SK-N-MC (cell line): ENCODE measurements at regions not wholly inside any gene's neighbourhood (a gene's known extent, or its start where the extent isn't known, plus 50 kb on each side); places are given as distances from the start of the nearest gene placed in this dataset.

Source experiments
- DNase-seq: peaks from one replicate; pipeline ENCODE4 v3.0.0-alpha.2; 2011; ENCODE audit warnings: low read depth, low spot score
- H3K27ac ChIP-seq: fragments of 200-600 bp; sonication (generic); 2 replicates; pipeline ENCODE4 v1.5.1; 2016; ENCODE audit warnings: mixed run types
- H3K36me3 ChIP-seq: fragments of 200-600 bp; sonication (generic); 2 replicates; pipeline ENCODE4 v1.6.1; 2017; ENCODE audit warnings: antibody characterized with exemption, low read length, mixed read lengths; ENCODE audit not compliant: insufficient read depth
- H3K4me3 ChIP-seq: fragments of 200-600 bp; sonication (generic); 2 replicates; pipeline ENCODE4 v1.5.1; 2016
- H3K9ac ChIP-seq: fragments of 200-600 bp; sonication (generic); 2 replicates; pipeline ENCODE4 v1.8.0; 2017; ENCODE audit warnings: mixed run types, mixed read lengths; ENCODE audit not compliant: insufficient read length
- H3K9me3 ChIP-seq: fragments of 200-600 bp; sonication (generic); 2 replicates; pipeline ENCODE4 v1.6.1; 2017; ENCODE audit warnings: low read depth, mild to moderate bottlenecking, antibody characterized with exemption, low read length, moderate library complexity, mixed read lengths
- EZH2 ChIP-seq: fragments of 200-600 bp; sonication (generic); IDR thresholded peaks from one replicate; pipeline ENCODE4 v1.6.1; 2017; ENCODE audit warnings: antibody characterized with exemption
- FOXP2 ChIP-seq: optimal IDR thresholded peaks from 2 replicates; pipeline ENCODE3; 2011; ENCODE audit warnings: mild to moderate bottlenecking, moderate library complexity; ENCODE audit not compliant: insufficient read depth; ENCODE audit errors: extremely low read length, control extremely low read depth
- POLR2AphosphoS5 ChIP-seq: IDR thresholded peaks from 2 replicates; pipeline ENCODE4 v1.6.1; 2012; ENCODE audit warnings: mild to moderate bottlenecking, low read depth, low read length, borderline replicate concordance

DNA sequence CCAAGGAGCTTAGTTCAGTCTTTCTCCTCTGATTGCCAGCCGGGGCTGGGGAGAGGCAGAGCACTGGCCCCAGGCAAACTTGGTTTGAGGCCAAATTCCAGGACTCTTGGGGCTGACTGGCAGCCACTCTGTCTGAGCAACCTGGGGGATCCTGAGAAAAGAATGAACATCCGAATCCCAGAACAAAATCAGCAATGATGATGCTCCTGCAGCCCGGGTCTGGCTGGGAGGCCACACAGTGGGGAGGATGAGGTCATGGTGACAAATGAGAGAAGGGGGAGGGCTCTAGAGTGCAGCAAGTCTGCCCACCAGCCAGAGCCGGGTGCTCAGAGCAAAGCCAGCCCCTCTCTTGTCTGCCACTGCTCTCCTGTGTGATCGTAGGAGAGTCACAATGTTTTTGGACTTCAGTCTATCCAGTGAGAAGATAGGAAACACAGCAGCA lies 71.8 kb upstream of the PAX6 start:
- TF ChIP-seq FOXP2 (no peak), EZH2 (no peak), POLR2AphosphoS5 (no peak)
- no peaks in the 10 kb centered on the region for H3K36me3 ChIP-seq
- no peak for DNase-seq
- no peaks in the 10 kb centered on the region for H3K9me3 ChIP-seq
- no peak overlapping the region for H3K27ac ChIP-seq
- H3K4me3 ChIP-seq: no peak overlapping the region
- H3K9ac ChIP-seq: no peak overlapping the region

DNA sequence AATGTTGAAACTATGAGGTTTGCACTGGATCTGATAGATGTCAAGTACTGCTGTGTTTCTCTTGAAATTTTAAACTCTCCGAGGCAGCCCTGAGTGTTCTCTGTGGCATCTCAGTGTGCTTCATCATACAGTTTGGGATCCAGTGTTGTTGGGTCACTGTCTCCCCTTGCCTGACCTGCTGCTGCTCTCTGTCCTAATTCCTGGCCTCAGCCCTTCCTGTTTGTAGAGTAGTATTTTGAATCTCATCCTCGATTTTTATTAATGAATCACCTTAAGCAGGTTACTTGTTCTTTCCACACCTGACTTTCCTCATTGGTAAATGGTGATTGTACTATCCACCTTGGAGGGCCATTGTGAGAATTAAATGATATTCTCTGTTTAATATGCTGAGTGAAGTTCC lies 70.7 kb upstream of the PAX6 start:
- Histone ChIP-seq H3K4me3 (no peak overlapping the region), H3K9me3 (no peaks in the 10 kb centered on the region), H3K36me3 (no peaks in the 10 kb centered on the region), H3K9ac (no peak overlapping the region), H3K27ac (no peak overlapping the region)
- TF ChIP-seq EZH2 (no peak), FOXP2 (no peak), POLR2AphosphoS5 (no peak)
- no peak for DNase-seq

DNA sequence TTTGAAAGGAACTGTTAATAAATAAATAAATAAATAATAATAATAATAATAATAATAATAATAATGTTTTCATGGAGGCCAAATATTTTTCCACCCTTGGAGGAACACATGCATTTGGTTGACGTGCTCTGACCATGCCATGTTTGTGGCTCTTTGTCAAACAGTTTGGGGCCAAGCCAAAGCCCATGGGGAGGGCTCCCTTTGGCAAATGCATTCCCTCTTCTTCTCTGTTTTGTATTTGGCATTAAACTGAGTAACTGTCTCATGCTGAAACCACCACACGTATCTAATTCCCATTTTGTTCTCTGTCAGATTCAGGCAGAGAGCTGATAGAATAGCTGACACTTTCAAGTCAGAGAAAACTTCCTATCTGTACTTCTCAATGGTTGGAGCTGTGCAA lies 68.6 kb upstream of the PAX6 start:
- Histone ChIP-seq H3K27ac (no peak overlapping the region), H3K36me3 (no peaks in the 10 kb centered on the region), H3K9ac (no peak overlapping the region), H3K4me3 (no peak overlapping the region), H3K9me3 (no peaks in the 10 kb centered on the region)
- DNase-seq: no peak
- TF ChIP-seq EZH2: no peak
- no peak for TF ChIP-seq FOXP2
- TF ChIP-seq POLR2AphosphoS5: no peak

DNA sequence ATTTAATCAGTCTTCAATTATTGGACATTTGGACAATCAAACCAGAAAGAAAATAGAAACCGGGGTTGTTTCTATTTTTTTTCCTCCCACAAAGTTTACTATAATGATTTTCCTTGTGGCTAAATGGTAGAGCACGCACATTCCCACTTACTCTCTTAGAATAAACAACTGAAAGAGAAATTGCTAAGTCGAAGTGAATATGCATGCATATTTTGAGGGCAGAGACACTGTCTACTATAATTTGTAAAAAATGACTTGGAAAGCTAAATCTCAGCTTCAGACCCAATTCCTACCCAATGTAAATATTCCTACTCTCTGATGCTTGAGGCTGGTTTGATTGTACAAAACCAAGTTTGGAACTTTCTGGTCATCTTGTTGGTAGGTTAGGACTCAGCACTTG lies 66.7 kb upstream of the PAX6 start:
- H3K36me3 ChIP-seq: no peaks in the 10 kb centered on the region
- H3K9ac ChIP-seq: no peak overlapping the region
- no peak for DNase-seq
- no peak for TF ChIP-seq EZH2
- no peak for TF ChIP-seq FOXP2
- no peak for TF ChIP-seq POLR2AphosphoS5
- no peaks in the 10 kb centered on the region for H3K9me3 ChIP-seq
- no peak overlapping the region for H3K4me3 ChIP-seq
- no peak overlapping the region for H3K27ac ChIP-seq

DNA sequence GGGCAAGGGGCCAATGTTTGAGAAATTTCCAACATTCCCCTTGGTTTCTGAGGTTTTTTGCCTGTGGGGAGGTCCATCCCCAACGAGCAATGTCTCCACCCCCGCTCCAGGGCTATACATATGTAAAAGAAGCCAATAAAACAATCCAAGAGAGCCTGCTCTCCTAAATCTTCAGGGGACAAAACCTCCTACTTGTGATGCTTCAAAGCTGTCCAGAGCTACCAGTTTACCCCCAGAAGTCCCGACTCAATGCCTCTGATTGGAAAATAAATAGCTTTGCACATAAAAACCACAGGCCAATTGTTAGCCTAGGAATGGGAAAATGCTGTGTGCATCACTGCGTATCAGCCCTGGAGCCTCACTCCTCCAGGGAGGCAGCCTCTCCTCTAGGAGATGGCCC lies 66.0 kb upstream of the PAX6 start:
- no peaks in the 10 kb centered on the region for H3K36me3 ChIP-seq
- TF ChIP-seq FOXP2: no peak
- TF ChIP-seq EZH2: no peak
- no peak for TF ChIP-seq POLR2AphosphoS5
- H3K9me3 ChIP-seq: no peaks in the 10 kb centered on the region
- H3K27ac ChIP-seq: no peak overlapping the region
- no peak overlapping the region for H3K9ac ChIP-seq
- DNase-seq: no peak
- no peak overlapping the region for H3K4me3 ChIP-seq

- no peaks in the 10 kb centered on the region for H3K9me3 ChIP-seq
- no peak for TF ChIP-seq FOXP2
- no peak for TF ChIP-seq POLR2AphosphoS5
- no peak for TF ChIP-seq EZH2
- no peak for DNase-seq
- no peak overlapping the region for H3K27ac ChIP-seq
- no peak overlapping the region for H3K9ac ChIP-seq
- no peak overlapping the region for H3K4me3 ChIP-seq
- H3K36me3 ChIP-seq: no peaks in the 10 kb centered on the region
Observed at GRCh38 chr11:31875866-31876560, 64.9 kb upstream of the PAX6 start.

DNA sequence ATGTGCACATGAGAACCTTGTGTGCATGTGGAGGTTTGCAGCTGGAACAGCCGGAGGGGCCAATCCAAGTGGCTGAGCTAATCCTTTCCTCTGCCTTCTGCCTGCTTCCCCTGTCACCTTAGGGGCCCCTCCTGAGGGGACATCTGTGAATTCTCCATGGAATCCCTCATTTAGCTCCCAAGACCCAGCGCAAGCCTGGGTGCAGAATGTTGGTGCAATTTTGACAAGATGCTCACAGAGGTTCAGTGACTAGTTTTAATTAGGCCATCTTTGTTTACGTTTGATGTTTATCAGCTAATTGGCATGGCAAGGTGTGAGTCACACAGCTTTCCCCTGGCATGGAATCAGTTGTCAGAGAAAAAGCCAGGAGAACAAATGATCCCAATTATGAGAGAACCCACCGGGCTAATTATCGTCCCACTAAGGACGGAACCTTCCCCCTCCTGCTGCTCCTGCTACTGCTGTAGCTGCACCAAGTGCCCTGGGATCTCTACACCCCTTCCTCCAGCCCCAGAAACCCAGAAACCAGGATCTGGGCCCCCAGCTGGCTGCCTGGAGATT lies 63.6 kb upstream of the PAX6 start:
- TF ChIP-seq EZH2: no peak
- TF ChIP-seq POLR2AphosphoS5: no peak
- TF ChIP-seq FOXP2: no peak
- DNase-seq: no peak
- Histone ChIP-seq H3K36me3 (no peaks in the 10 kb centered on the region), H3K4me3 (no peak overlapping the region), H3K9ac (no peak overlapping the region), H3K9me3 (no peaks in the 10 kb centered on the region), H3K27ac (no peak overlapping the region)

GRCh38 chr11:31873124-31873523 lies 62.0 kb upstream of the PAX6 start:
- Histone ChIP-seq H3K36me3 (no peaks in the 10 kb centered on the region), H3K9ac (no peak overlapping the region), H3K27ac (no peak overlapping the region), H3K9me3 (no peaks in the 10 kb centered on the region), H3K4me3 (no peak overlapping the region)
- no peak for DNase-seq
- TF ChIP-seq EZH2 (no peak), POLR2AphosphoS5 (no peak), FOXP2 (no peak)
